T-helper 1 cell treated with Interleukin-12 subunit alpha and Interleukin-12 subunit beta and Interleukin-4 antibody, amounts not matched to agents 30 μg/mL and 1 μg/mL, for 36 hours (primary cell): ENCODE measurements at regions not wholly inside any gene's neighbourhood (a gene's known extent, or its start where the extent isn't known, plus 50 kb on each side); places are given as distances from the start of the nearest gene placed in this dataset.

ENCODE experiments used
- H3K27ac Mint-ChIP-seq: one replicate; pipeline ENCODE4 v1.8.0; 2021; ENCODE audit warnings: mild to moderate bottlenecking, mixed read lengths
- H3K27me3 Mint-ChIP-seq: one replicate; pipeline ENCODE4 v1.8.0; 2021; ENCODE audit warnings: low read depth, mixed read lengths
- H3K36me3 Mint-ChIP-seq: one replicate; pipeline ENCODE4 v1.8.0; 2021; ENCODE audit warnings: low read depth, mixed read lengths
- H3K4me1 Mint-ChIP-seq: one replicate; pipeline ENCODE4 v1.8.0; 2021; ENCODE audit warnings: low read depth, mixed read lengths
- H3K4me3 Mint-ChIP-seq: one replicate; pipeline ENCODE4 v1.8.0; 2021; ENCODE audit warnings: mild to moderate bottlenecking, moderate library complexity, mixed read lengths
- H3K9me3 Mint-ChIP-seq: one replicate; pipeline ENCODE4 v1.8.0; 2021; ENCODE audit warnings: mixed read lengths

- Mint-ChIP-seq H3K4me3 (no peak overlapping the region), H3K4me1 (no peaks in the 10 kb centered on the region), H3K9me3 (peaks cover 4% of the 10 kb centered on the region), H3K36me3 (no peaks in the 10 kb centered on the region), H3K27ac (no peak overlapping the region), H3K27me3 (no peaks in the 10 kb centered on the region)
Measured at GRCh38 chr1:243996223-243996622, 54.9 kb upstream of the ZBTB18 start.

GRCh38 chr1:243991650-243992049 lies 59.4 kb upstream of the ZBTB18 start:
- Mint-ChIP-seq H3K27me3 (no peaks in the 10 kb centered on the region), H3K4me1 (no peaks in the 10 kb centered on the region), H3K36me3 (no peaks in the 10 kb centered on the region), H3K9me3 (peaks cover 4% of the 10 kb centered on the region), H3K4me3 (no peak overlapping the region), H3K27ac (no peak overlapping the region)

GRCh38 chr1:243984788-243985187 lies 66.3 kb upstream of the ZBTB18 start:
- Mint-ChIP-seq H3K4me1 (no peaks in the 10 kb centered on the region), H3K27ac (no peak overlapping the region), H3K36me3 (no peaks in the 10 kb centered on the region), H3K27me3 (no peaks in the 10 kb centered on the region), H3K4me3 (no peak overlapping the region), H3K9me3 (no peaks in the 10 kb centered on the region)

- no peaks in the 10 kb centered on the region for H3K36me3 Mint-ChIP-seq
- H3K4me1 Mint-ChIP-seq = no peaks in the 10 kb centered on the region
- no peaks in the 10 kb centered on the region for H3K9me3 Mint-ChIP-seq
- H3K27ac Mint-ChIP-seq = no peak overlapping the region
- H3K27me3 Mint-ChIP-seq = no peaks in the 10 kb centered on the region
- no peak overlapping the region for H3K4me3 Mint-ChIP-seq
Measured at GRCh38 chr1:243982447-243983018, 68.5 kb upstream of the ZBTB18 start.

GRCh38 chr1:243980471-243980870 lies 70.6 kb upstream of the ZBTB18 start:
- Mint-ChIP-seq H3K27ac (no peak overlapping the region), H3K4me3 (no peak overlapping the region), H3K27me3 (no peaks in the 10 kb centered on the region), H3K36me3 (no peaks in the 10 kb centered on the region), H3K4me1 (no peaks in the 10 kb centered on the region), H3K9me3 (no peaks in the 10 kb centered on the region)

- Mint-ChIP-seq H3K36me3 (no peaks in the 10 kb centered on the region), H3K4me3 (no peak overlapping the region), H3K27me3 (no peaks in the 10 kb centered on the region), H3K4me1 (no peaks in the 10 kb centered on the region), H3K9me3 (no peaks in the 10 kb centered on the region), H3K27ac (no peak overlapping the region)
Measured at GRCh38 chr1:243980071-243980470, 71.0 kb upstream of the ZBTB18 start.

- no peaks in the 10 kb centered on the region for H3K9me3 Mint-ChIP-seq
- H3K36me3 Mint-ChIP-seq = no peaks in the 10 kb centered on the region
- no peak overlapping the region for H3K4me3 Mint-ChIP-seq
- no peaks in the 10 kb centered on the region for H3K27me3 Mint-ChIP-seq
- no peak overlapping the region for H3K27ac Mint-ChIP-seq
- no peaks in the 10 kb centered on the region for H3K4me1 Mint-ChIP-seq
Measured at GRCh38 chr1:243979396-243979795, 71.7 kb upstream of the ZBTB18 start.

- Mint-ChIP-seq H3K4me1 (no peaks in the 10 kb centered on the region), H3K9me3 (no peaks in the 10 kb centered on the region), H3K4me3 (no peak overlapping the region), H3K27me3 (no peaks in the 10 kb centered on the region), H3K36me3 (no peaks in the 10 kb centered on the region), H3K27ac (no peak overlapping the region)
Measured at GRCh38 chr1:243977094-243977493, 74.0 kb upstream of the ZBTB18 start.

GRCh38 chr1:243974451-243975292 lies 76.4 kb upstream of the ZBTB18 start:
- H3K4me3 Mint-ChIP-seq = no peak overlapping the region
- no peaks in the 10 kb centered on the region for H3K36me3 Mint-ChIP-seq
- no peak overlapping the region for H3K27ac Mint-ChIP-seq
- H3K9me3 Mint-ChIP-seq = no peaks in the 10 kb centered on the region
- H3K4me1 Mint-ChIP-seq = no peaks in the 10 kb centered on the region
- H3K27me3 Mint-ChIP-seq = peaks cover 10% of the 10 kb centered on the region

GRCh38 chr1:243973169-243973568 lies 77.9 kb upstream of the ZBTB18 start:
- H3K9me3 Mint-ChIP-seq = no peaks in the 10 kb centered on the region
- H3K27me3 Mint-ChIP-seq = peaks cover 16% of the 10 kb centered on the region
- no peak overlapping the region for H3K4me3 Mint-ChIP-seq
- no peaks in the 10 kb centered on the region for H3K36me3 Mint-ChIP-seq
- H3K27ac Mint-ChIP-seq = no peak overlapping the region
- no peaks in the 10 kb centered on the region for H3K4me1 Mint-ChIP-seq

- peaks cover 23% of the 10 kb centered on the region for H3K27me3 Mint-ChIP-seq
Measured at GRCh38 chr1:243970077-243970476, 81.0 kb upstream of the ZBTB18 start.

GRCh38 chr1:243968413-243968812 lies 82.7 kb upstream of the ZBTB18 start:
- Mint-ChIP-seq H3K27me3 (peaks cover 26% of the 10 kb centered on the region), H3K4me3 (no peak overlapping the region), H3K9me3 (no peaks in the 10 kb centered on the region), H3K27ac (no peak overlapping the region), H3K4me1 (no peaks in the 10 kb centered on the region), H3K36me3 (no peaks in the 10 kb centered on the region)

More at GRCh38 chr1:243970077-243970476, 81.0 kb upstream of the ZBTB18 start:
- no peaks in the 10 kb centered on the region for H3K4me1 Mint-ChIP-seq
- no peak overlapping the region for H3K27ac Mint-ChIP-seq
- H3K36me3 Mint-ChIP-seq = no peaks in the 10 kb centered on the region
- H3K9me3 Mint-ChIP-seq = no peaks in the 10 kb centered on the region
- H3K4me3 Mint-ChIP-seq = no peak overlapping the region

GRCh38 chr1:243964915-243965314 lies 86.2 kb upstream of the ZBTB18 start:
- Mint-ChIP-seq H3K4me1 (no peaks in the 10 kb centered on the region), H3K36me3 (no peaks in the 10 kb centered on the region), H3K9me3 (no peaks in the 10 kb centered on the region), H3K27ac (no peak overlapping the region), H3K27me3 (peaks cover 30% of the 10 kb centered on the region), H3K4me3 (no peak overlapping the region)

GRCh38 chr1:243963571-243963970 lies 87.5 kb upstream of the ZBTB18 start:
- Mint-ChIP-seq H3K36me3 (no peaks in the 10 kb centered on the region), H3K27ac (no peak overlapping the region), H3K9me3 (no peaks in the 10 kb centered on the region), H3K4me1 (no peaks in the 10 kb centered on the region), H3K4me3 (no peak overlapping the region), H3K27me3 (peaks cover 28% of the 10 kb centered on the region)

- Mint-ChIP-seq H3K36me3 (no peaks in the 10 kb centered on the region), H3K4me1 (no peaks in the 10 kb centered on the region), H3K4me3 (no peak overlapping the region), H3K27me3 (peaks cover 21% of the 10 kb centered on the region), H3K9me3 (no peaks in the 10 kb centered on the region), H3K27ac (no peak overlapping the region)
Measured at GRCh38 chr1:243962541-243962940, 88.5 kb upstream of the ZBTB18 start.
